HL-60/S4 treated with phorbol 12-myristate 13-acetate at 8.2 ng/mL for 4 days and 3 days (cell line): ENCODE measurements at regions not wholly inside any gene's neighbourhood (a gene's known extent, or its start where the extent isn't known, plus 50 kb on each side); places are given as distances from the start of the nearest gene placed in this dataset.

Experiments used
- in situ Hi-C: fragments of 300-500 bp; cut with MboI; formaldehyde crosslinking; loops from 2 replicates; pipeline ENCODE4 v1.15.0; 2022; ENCODE audit warnings: low sequenced_read_pairs

- in situ Hi-C loops = no loop called here
These were observed 61.7 kb downstream of the KCNJ2 start for GRCh38 chr17:70230850-70231640.

GRCh38 chr17:70232466-70232865 is 63.1 kb downstream of the KCNJ2 start:
- in situ Hi-C loops = no loop called here

- in situ Hi-C loops = no loop called here
These were observed 65.9 kb downstream of the KCNJ2 start for GRCh38 chr17:70235252-70235651.

- in situ Hi-C loops = no loop called here
These were observed 68.9 kb downstream of the KCNJ2 start for GRCh38 chr17:70238228-70238627.

DNA sequence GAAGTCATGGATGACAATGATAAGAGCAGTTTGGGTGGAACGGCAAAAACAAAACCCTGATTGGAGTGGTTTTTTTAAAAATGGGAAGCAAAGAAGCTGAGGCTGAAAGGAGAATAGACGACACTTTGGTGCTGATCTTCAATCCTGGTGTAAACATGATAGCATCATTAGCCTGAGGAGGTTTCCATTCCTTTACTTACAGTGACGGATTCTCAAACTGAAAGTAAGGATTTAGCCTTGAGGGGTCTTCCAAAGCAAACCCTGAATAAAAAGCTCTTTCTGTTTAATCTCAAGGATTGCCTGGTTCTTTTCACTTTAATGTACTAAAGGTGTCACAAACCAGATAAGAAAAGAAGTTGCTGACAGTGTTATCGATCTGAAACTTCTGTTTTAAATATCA is 69.3 kb downstream of the KCNJ2 start:
- in situ Hi-C loops = no loop called here

DNA sequence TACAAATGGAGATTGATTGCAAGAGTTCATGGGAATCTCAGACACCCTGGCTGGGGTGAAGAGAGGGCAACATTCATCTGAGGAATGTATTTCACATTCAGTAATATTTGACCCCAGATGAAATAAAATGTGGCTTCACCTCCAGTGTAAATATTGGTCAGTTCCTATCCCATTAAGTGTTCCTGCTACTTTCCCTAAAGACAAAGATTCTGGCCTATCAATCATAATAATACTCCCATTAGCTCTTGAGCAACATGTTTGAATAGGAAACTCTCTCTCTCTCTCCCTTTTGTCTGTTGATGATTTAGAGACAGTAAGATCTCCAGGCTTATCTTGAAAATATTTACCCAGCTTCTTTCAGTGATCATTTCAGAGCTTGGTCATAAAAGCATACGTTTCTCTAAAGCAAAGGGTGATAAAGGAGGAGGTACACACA is 70.1 kb downstream of the KCNJ2 start:
- in situ Hi-C loops = no loop called here

DNA sequence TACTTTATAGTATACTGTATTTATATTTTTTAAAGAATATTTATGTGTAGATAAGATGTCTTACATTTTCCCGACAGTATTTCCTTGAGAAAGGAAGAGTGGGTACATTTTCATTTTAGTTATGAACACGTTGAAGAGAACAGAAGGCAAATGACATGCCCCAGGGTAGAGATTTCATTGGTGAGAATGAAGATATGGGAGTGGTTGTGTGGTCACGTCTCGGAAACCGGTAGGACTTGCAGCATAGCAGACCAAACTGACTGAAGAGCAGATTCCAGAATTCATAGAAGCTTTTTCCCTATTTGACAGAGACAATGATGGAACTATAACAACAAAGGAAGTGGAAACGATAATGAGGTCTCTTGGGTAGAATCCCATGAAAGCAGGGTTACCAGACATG is 71.7 kb downstream of the KCNJ2 start:
- in situ Hi-C loops = no loop called here

DNA sequence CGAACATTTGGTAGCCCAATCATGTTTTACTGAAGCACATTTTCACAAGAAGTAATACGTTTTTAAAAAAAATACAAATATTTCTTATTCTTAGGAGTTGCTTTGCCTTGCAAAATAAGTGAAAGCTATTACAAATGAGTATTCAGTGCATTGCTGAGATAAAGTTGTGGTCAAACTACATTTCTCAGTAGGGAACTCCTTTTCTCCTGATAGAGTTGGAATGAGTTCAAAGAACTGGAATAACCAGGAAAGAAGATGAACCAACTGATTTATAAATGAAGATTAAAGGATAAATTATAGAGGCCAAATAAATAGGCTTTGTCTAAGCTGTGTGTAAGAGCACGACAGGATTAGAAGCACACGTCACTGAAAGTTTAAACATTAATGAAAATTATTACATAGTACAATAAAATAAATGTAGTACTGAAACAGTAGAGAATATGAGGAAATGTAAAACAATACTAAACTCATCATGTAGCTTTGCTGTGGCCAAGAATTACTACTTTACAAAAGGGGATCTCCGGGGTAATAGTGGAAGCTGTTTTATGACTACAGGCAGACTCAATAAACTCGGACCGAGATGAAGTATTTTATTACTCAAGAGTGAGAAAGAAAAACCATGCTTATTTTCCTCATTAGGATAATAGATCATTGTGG is 73.6 kb downstream of the KCNJ2 start:
- in situ Hi-C loops = no loop called here

- in situ Hi-C loops = no loop called here
These were observed 82.4 kb downstream of the KCNJ2 start for GRCh38 chr17:70251706-70252105.

- in situ Hi-C loops = no loop called here
These were observed 85.6 kb downstream of the KCNJ2 start for GRCh38 chr17:70254735-70255460.

- in situ Hi-C loops = no loop called here
These were observed 87.4 kb downstream of the KCNJ2 start for GRCh38 chr17:70256751-70257150.

DNA sequence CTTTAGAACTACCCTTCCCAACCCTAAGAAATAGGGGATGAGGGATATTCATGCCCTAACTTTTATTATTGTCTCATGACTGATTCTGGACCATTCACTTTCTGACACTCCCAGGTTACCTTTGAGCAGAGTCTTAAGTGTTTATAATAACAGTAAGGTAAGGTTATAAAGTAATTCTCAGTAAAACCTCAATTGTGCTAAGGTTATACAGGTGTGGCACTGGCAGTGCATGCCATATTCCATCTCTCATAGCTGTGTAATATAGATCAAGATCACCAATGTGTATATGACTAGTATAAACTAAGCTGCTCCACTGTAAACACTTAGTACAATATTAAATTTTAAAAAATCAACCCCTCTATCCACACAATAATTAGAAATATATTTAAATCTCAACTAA is 89.1 kb downstream of the KCNJ2 start:
- in situ Hi-C loops = no loop called here

DNA sequence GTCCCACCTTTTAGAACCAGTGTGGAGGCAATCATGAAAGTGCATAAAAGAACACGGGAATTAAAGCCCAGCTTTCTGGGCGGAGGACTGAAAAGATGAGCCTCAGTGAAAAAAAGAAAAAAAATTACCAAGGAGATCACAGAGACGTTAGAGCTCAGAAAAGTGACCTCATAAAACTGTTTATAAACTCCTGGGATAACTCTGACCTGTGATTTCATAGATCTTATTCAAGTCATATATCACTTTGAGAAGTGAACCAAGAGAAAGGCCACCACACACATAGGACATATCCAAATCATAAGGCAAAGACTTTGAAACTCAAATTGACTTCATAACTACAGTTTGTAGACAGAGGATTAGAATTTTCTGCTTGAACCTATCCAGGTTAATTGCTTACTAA is 90.1 kb downstream of the KCNJ2 start:
- in situ Hi-C loops = no loop called here

- in situ Hi-C loops = no loop called here
These were observed 91.8 kb downstream of the KCNJ2 start for GRCh38 chr17:70261170-70261569.

- in situ Hi-C loops = no loop called here
These were observed 96.1 kb downstream of the KCNJ2 start for GRCh38 chr17:70265471-70265870.

DNA sequence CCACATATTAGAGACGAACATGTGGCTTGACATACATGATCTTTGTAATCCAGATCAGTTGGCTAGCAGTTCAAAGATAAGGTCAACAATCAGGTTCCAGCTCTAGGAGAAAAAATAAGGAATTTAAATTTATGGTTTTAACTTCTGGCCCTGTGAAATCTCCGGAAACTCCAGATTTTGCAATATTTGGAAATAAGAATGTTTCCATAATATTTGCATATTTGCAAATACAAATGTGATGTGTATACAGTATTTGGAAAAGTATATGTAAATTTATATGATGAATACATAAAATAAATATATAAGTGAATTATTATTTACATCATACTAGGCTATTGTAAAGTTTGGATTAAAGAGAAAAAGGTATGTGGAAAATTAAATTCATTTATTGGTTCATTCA is 97.1 kb downstream of the KCNJ2 start:
- in situ Hi-C loops = no loop called here

GRCh38 chr17:70268383-70268782 is 99.1 kb downstream of the KCNJ2 start:
- in situ Hi-C loops = no loop called here

- in situ Hi-C loops = no loop called here
These were observed 101.2 kb downstream of the KCNJ2 start for GRCh38 chr17:70270554-70270953.

DNA sequence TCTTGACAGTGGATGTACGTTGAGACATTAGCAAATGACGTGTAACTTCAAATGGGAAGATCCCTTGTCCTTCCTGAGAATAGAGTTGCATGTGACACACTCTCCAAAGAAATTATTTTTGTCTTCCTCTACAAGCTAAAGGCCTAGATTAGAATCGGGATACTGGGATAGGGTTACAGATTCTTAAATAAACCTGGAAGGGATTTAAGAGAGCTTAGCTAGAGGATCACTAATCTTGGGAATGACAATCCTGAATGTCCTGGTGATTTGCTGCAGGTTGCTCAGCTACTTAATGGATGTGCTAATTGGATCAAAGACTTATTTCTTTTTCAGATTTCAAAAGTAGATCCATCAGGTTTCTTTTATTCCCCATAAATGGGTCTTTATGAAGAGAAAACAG is 101.9 kb downstream of the KCNJ2 start:
- in situ Hi-C loops = no loop called here

GRCh38 chr17:70271672-70272071 is 102.3 kb downstream of the KCNJ2 start:
- in situ Hi-C loops = no loop called here

GRCh38 chr17:70274255-70274654 is 104.9 kb downstream of the KCNJ2 start:
- in situ Hi-C loops = no loop called here

- in situ Hi-C loops = no loop called here
These were observed 107.6 kb downstream of the KCNJ2 start for GRCh38 chr17:70276906-70277305.
